Activated B cell treated with CpG ODN at 0.5 μM for 24 hours (primary cell): ENCODE measurements at regions not wholly inside any gene's neighbourhood (a gene's known extent, or its start where the extent isn't known, plus 50 kb on each side); places are given as distances from the start of the nearest gene placed in this dataset.

ENCODE experiments used
- ATAC-seq: fragments of 200-7000 bp; cut with Tn5 transposase; one replicate; pipeline ENCODE4 v1.10.0; 2021; ENCODE audit warnings: low read depth, mild to moderate bottlenecking, moderate library complexity
- CTCF ChIA-PET: fragments of 350-600 bp; sonication (Branson Sonifier 250); formaldehyde crosslinking; loops from one replicate; lab custom pipeline; 2021; ENCODE audit warnings: antibody characterized with exemption; lab: Charles Lee
- POLR2A ChIA-PET: fragments of 350-600 bp; sonication (Branson Sonifier 250); formaldehyde crosslinking; loops from one replicate; lab custom pipeline; 2021; ENCODE audit warnings: antibody characterized with exemption; lab: Charles Lee
- DNase-seq: peaks from one replicate; pipeline ENCODE4 v3.0.0; 2022
- H3K27ac Mint-ChIP-seq: one replicate; pipeline ENCODE4 v1.8.0; 2020; ENCODE audit warnings: mixed read lengths
- H3K27me3 Mint-ChIP-seq: one replicate; pipeline ENCODE4 v1.8.0; 2021; ENCODE audit warnings: mixed read lengths
- H3K36me3 Mint-ChIP-seq: one replicate; pipeline ENCODE4 v1.8.0; 2021; ENCODE audit warnings: low read depth, mixed read lengths
- H3K4me1 Mint-ChIP-seq: one replicate; pipeline ENCODE4 v1.8.0; 2021; ENCODE audit warnings: mixed read lengths
- H3K4me3 Mint-ChIP-seq: one replicate; pipeline ENCODE4 v1.8.0; 2020; ENCODE audit warnings: mild to moderate bottlenecking, mixed read lengths
- H3K9me3 Mint-ChIP-seq: one replicate; pipeline ENCODE4 v1.8.0; 2020; ENCODE audit warnings: mixed read lengths
- CTCF ChIP-seq: fragments of 200-600 bp; IDR thresholded peaks from one replicate; pipeline ENCODE4 v1.8.0; 2022; ENCODE audit warnings: antibody characterized with exemption, mild to moderate bottlenecking
- intact Hi-C: fragments of 100-400 bp; cut with micrococcal nuclease; formaldehyde crosslinking; loops from one replicate; pipeline ENCODE4 v1.15.1; 2024

GRCh38 chr7:115359119-115359518 is 437.2 kb downstream of the MDFIC start:
- TF ChIP-seq CTCF = no peak
- ChIA-PET POLR2A (no interaction called here), CTCF (interaction anchor here (0.9 kb wide), 1 partner anchor 321 kb away, joined by 3 read pairs; no protein-coding TSS in a partner anchor)
- DNase-seq (no peak), ATAC-seq (no peak)
- Mint-ChIP-seq H3K27ac (no peak overlapping the region), H3K9me3 (no peaks in the 10 kb centered on the region), H3K4me1 (peaks cover 10% of the 10 kb centered on the region), H3K4me3 (no peak overlapping the region), H3K36me3 (no peaks in the 10 kb centered on the region), H3K27me3 (no peaks in the 10 kb centered on the region)
- intact Hi-C loops = loop anchor here (5.0 kb wide), 2 partner anchors 53 to 493 kb away; no protein-coding TSS in a partner anchor

- CTCF ChIA-PET = no interaction called here
- no peak overlapping the region for H3K27ac Mint-ChIP-seq
- H3K4me1 Mint-ChIP-seq = peaks cover 10% of the 10 kb centered on the region
- no peaks in the 10 kb centered on the region for H3K9me3 Mint-ChIP-seq
- no peak overlapping the region for H3K4me3 Mint-ChIP-seq
- H3K36me3 Mint-ChIP-seq = no peaks in the 10 kb centered on the region
- POLR2A ChIA-PET = no interaction called here
- no peak for TF ChIP-seq CTCF
- no peaks in the 10 kb centered on the region for H3K27me3 Mint-ChIP-seq
- intact Hi-C loops = loop anchor here (2.0 to 5.0 kb wide), 3 partner anchors 55 to 495 kb away; no protein-coding TSS in a partner anchor
- no peak for ATAC-seq
- DNase-seq = no peak
Measured at GRCh38 chr7:115357703-115357999, 435.8 kb downstream of the MDFIC start.

GRCh38 chr7:115356999-115357702 is 435.3 kb downstream of the MDFIC start:
- no peaks in the 10 kb centered on the region for H3K36me3 Mint-ChIP-seq
- no peak overlapping the region for H3K4me3 Mint-ChIP-seq
- ChIA-PET POLR2A (no interaction called here), CTCF (no interaction called here)
- peaks cover 10% of the 10 kb centered on the region for H3K4me1 Mint-ChIP-seq
- no peaks in the 10 kb centered on the region for H3K9me3 Mint-ChIP-seq
- H3K27ac Mint-ChIP-seq = no peak overlapping the region
- ATAC-seq = no peak
- no peak for DNase-seq
- no peaks in the 10 kb centered on the region for H3K27me3 Mint-ChIP-seq
- TF ChIP-seq CTCF = no peak
- intact Hi-C loops = loop anchor here (1.0 to 5.0 kb wide), 6 partner anchors 55 to 495 kb away; no protein-coding TSS in a partner anchor

GRCh38 chr7:115356139-115356746 is 434.3 kb downstream of the MDFIC start:
- Mint-ChIP-seq H3K9me3 (no peaks in the 10 kb centered on the region), H3K27me3 (no peaks in the 10 kb centered on the region), H3K4me3 (no peak overlapping the region), H3K27ac (no peak overlapping the region), H3K36me3 (no peaks in the 10 kb centered on the region), H3K4me1 (peaks cover 10% of the 10 kb centered on the region)
- POLR2A ChIA-PET = no interaction called here
- intact Hi-C loops = loop anchor here (1.0 to 5.0 kb wide), 6 partner anchors 56 to 496 kb away; no protein-coding TSS in a partner anchor
- ATAC-seq (no peak), DNase-seq (no peak)
- CTCF ChIA-PET = interaction anchor here (0.6 kb wide), 1 partner anchor 491 kb away, joined by 4 read pairs; no protein-coding TSS in a partner anchor
- TF ChIP-seq CTCF = no peak

GRCh38 chr7:115354925-115355324 is 433.0 kb downstream of the MDFIC start:
- intact Hi-C loops = loop anchor here (5.0 kb wide), 2 partner anchors 57 to 497 kb away; no protein-coding TSS in a partner anchor
- no peak for TF ChIP-seq CTCF
- Mint-ChIP-seq H3K27me3 (peaks cover 3% of the 10 kb centered on the region), H3K4me1 (peaks cover 10% of the 10 kb centered on the region), H3K27ac (no peak overlapping the region), H3K9me3 (no peaks in the 10 kb centered on the region), H3K36me3 (no peaks in the 10 kb centered on the region), H3K4me3 (no peak overlapping the region)
- no peak for DNase-seq
- ChIA-PET CTCF (no interaction called here), POLR2A (no interaction called here)
- no peak for ATAC-seq
